ENCODE measurements at regions not wholly inside any gene's neighbourhood (a gene's known extent, or its start where the extent isn't known, plus 50 kb on each side); places are given as distances from the start of the nearest gene placed in this dataset.

GRCh38 chr10:61112771-61113170 lies 168.8 kb upstream of the RHOBTB1 start:
- no peak overlapping the region for H3K4me3 ChIP-seq (ENCODE audit: insufficient read depth, low read depth, low read length)
- no peak for DNase-seq
- no peaks in the 10 kb centered on the region for H3K36me3 ChIP-seq (replicated peaks; ENCODE audit: control insufficient read depth, insufficient read depth, low read length)
- H3K27me3 ChIP-seq (ENCODE audit: control insufficient read depth, insufficient read depth, low read length): no peaks in the 10 kb centered on the region

- no peaks in the 10 kb centered on the region for H3K27me3 ChIP-seq (ENCODE audit: control insufficient read depth, insufficient read depth, low read length)
- DNase-seq: no peak
- no peak overlapping the region for H3K4me3 ChIP-seq (ENCODE audit: insufficient read depth, low read depth, low read length)
- H3K36me3 ChIP-seq (replicated peaks; ENCODE audit: control insufficient read depth, insufficient read depth, low read length): no peaks in the 10 kb centered on the region
Observed at GRCh38 chr10:61110936-61111335, 167.0 kb upstream of the RHOBTB1 start.

GRCh38 chr10:61110188-61110844 lies 166.3 kb upstream of the RHOBTB1 start:
- Histone ChIP-seq H3K4me3 (ENCODE audit: insufficient read depth, low read depth, low read length) (no peak overlapping the region), H3K36me3 (replicated peaks; ENCODE audit: control insufficient read depth, insufficient read depth, low read length) (no peaks in the 10 kb centered on the region), H3K27me3 (ENCODE audit: control insufficient read depth, insufficient read depth, low read length) (no peaks in the 10 kb centered on the region)
- DNase-seq: no peak

GRCh38 chr10:61108915-61109314 lies 164.9 kb upstream of the RHOBTB1 start:
- DNase-seq: no peak
- Histone ChIP-seq H3K36me3 (replicated peaks; ENCODE audit: control insufficient read depth, insufficient read depth, low read length) (no peaks in the 10 kb centered on the region), H3K27me3 (ENCODE audit: control insufficient read depth, insufficient read depth, low read length) (no peaks in the 10 kb centered on the region), H3K4me3 (ENCODE audit: insufficient read depth, low read depth, low read length) (no peak overlapping the region)

GRCh38 chr10:61100887-61101286 lies 156.9 kb upstream of the RHOBTB1 start:
- Histone ChIP-seq H3K27me3 (ENCODE audit: control insufficient read depth, insufficient read depth, low read length) (no peaks in the 10 kb centered on the region), H3K36me3 (replicated peaks; ENCODE audit: control insufficient read depth, insufficient read depth, low read length) (no peaks in the 10 kb centered on the region), H3K4me3 (ENCODE audit: insufficient read depth, low read depth, low read length) (no peak overlapping the region)
- DNase-seq: no peak

- no peak for DNase-seq
- H3K36me3 ChIP-seq (replicated peaks; ENCODE audit: control insufficient read depth, insufficient read depth, low read length): no peaks in the 10 kb centered on the region
- no peaks in the 10 kb centered on the region for H3K27me3 ChIP-seq (ENCODE audit: control insufficient read depth, insufficient read depth, low read length)
- no peak overlapping the region for H3K4me3 ChIP-seq (ENCODE audit: insufficient read depth, low read depth, low read length)
Observed at GRCh38 chr10:61099756-61100155, 155.8 kb upstream of the RHOBTB1 start.

GRCh38 chr10:61098966-61099365 lies 155.0 kb upstream of the RHOBTB1 start:
- H3K36me3 ChIP-seq (replicated peaks; ENCODE audit: control insufficient read depth, insufficient read depth, low read length): no peaks in the 10 kb centered on the region
- no peak for DNase-seq
- H3K27me3 ChIP-seq (ENCODE audit: control insufficient read depth, insufficient read depth, low read length): no peaks in the 10 kb centered on the region
- no peak overlapping the region for H3K4me3 ChIP-seq (ENCODE audit: insufficient read depth, low read depth, low read length)

GRCh38 chr10:61097026-61097425 lies 153.0 kb upstream of the RHOBTB1 start:
- DNase-seq: no peak

GRCh38 chr10:61096056-61096455 lies 152.1 kb upstream of the RHOBTB1 start:
- Histone ChIP-seq H3K4me3 (ENCODE audit: insufficient read depth, low read depth, low read length) (no peak overlapping the region), H3K27me3 (ENCODE audit: control insufficient read depth, insufficient read depth, low read length) (no peaks in the 10 kb centered on the region), H3K36me3 (replicated peaks; ENCODE audit: control insufficient read depth, insufficient read depth, low read length) (no peaks in the 10 kb centered on the region)
- DNase-seq: no peak

More at GRCh38 chr10:61097026-61097425, 153.0 kb upstream of the RHOBTB1 start:
- no peaks in the 10 kb centered on the region for H3K27me3 ChIP-seq (ENCODE audit: control insufficient read depth, insufficient read depth, low read length)
- H3K4me3 ChIP-seq (ENCODE audit: insufficient read depth, low read depth, low read length): no peak overlapping the region
- no peaks in the 10 kb centered on the region for H3K36me3 ChIP-seq (replicated peaks; ENCODE audit: control insufficient read depth, insufficient read depth, low read length)

GRCh38 chr10:61091531-61091930 lies 147.5 kb upstream of the RHOBTB1 start:
- no peak overlapping the region for H3K4me3 ChIP-seq (ENCODE audit: insufficient read depth, low read depth, low read length)
- no peaks in the 10 kb centered on the region for H3K36me3 ChIP-seq (replicated peaks; ENCODE audit: control insufficient read depth, insufficient read depth, low read length)
- H3K27me3 ChIP-seq (ENCODE audit: control insufficient read depth, insufficient read depth, low read length): no peaks in the 10 kb centered on the region
- no peak for DNase-seq

- Histone ChIP-seq H3K27me3 (ENCODE audit: control insufficient read depth, insufficient read depth, low read length) (no peaks in the 10 kb centered on the region), H3K36me3 (replicated peaks; ENCODE audit: control insufficient read depth, insufficient read depth, low read length) (no peaks in the 10 kb centered on the region), H3K4me3 (ENCODE audit: insufficient read depth, low read depth, low read length) (no peak overlapping the region)
- DNase-seq: no peak
Observed at GRCh38 chr10:61089251-61089650, 145.3 kb upstream of the RHOBTB1 start.

- H3K36me3 ChIP-seq (replicated peaks; ENCODE audit: control insufficient read depth, insufficient read depth, low read length): no peaks in the 10 kb centered on the region
- no peaks in the 10 kb centered on the region for H3K27me3 ChIP-seq (ENCODE audit: control insufficient read depth, insufficient read depth, low read length)
- no peak overlapping the region for H3K4me3 ChIP-seq (ENCODE audit: insufficient read depth, low read depth, low read length)
- no peak for DNase-seq
Observed at GRCh38 chr10:61084493-61084892, 140.5 kb upstream of the RHOBTB1 start.

GRCh38 chr10:61081301-61081700 lies 137.3 kb upstream of the RHOBTB1 start:
- no peaks in the 10 kb centered on the region for H3K27me3 ChIP-seq (ENCODE audit: control insufficient read depth, insufficient read depth, low read length)
- DNase-seq: no peak
- no peaks in the 10 kb centered on the region for H3K36me3 ChIP-seq (replicated peaks; ENCODE audit: control insufficient read depth, insufficient read depth, low read length)
- no peak overlapping the region for H3K4me3 ChIP-seq (ENCODE audit: insufficient read depth, low read depth, low read length)

GRCh38 chr10:61078542-61079275 lies 134.7 kb upstream of the RHOBTB1 start:
- Histone ChIP-seq H3K36me3 (replicated peaks; ENCODE audit: control insufficient read depth, insufficient read depth, low read length) (no peaks in the 10 kb centered on the region), H3K27me3 (ENCODE audit: control insufficient read depth, insufficient read depth, low read length) (no peaks in the 10 kb centered on the region)
- DNase-seq: no peak

GRCh38 chr10:61076572-61077114 lies 132.7 kb upstream of the RHOBTB1 start:
- no peak overlapping the region for H3K4me3 ChIP-seq (ENCODE audit: insufficient read depth, low read depth, low read length)
- no peaks in the 10 kb centered on the region for H3K27me3 ChIP-seq (ENCODE audit: control insufficient read depth, insufficient read depth, low read length)
- H3K36me3 ChIP-seq (replicated peaks; ENCODE audit: control insufficient read depth, insufficient read depth, low read length): no peaks in the 10 kb centered on the region
- no peak for DNase-seq

More at GRCh38 chr10:61078542-61079275, 134.7 kb upstream of the RHOBTB1 start:
- no peak overlapping the region for H3K4me3 ChIP-seq (ENCODE audit: insufficient read depth, low read depth, low read length)

Data from H7 (cell line).